ENCODE measurements at regions not wholly inside any gene's neighbourhood (a gene's known extent, or its start where the extent isn't known, plus 50 kb on each side); places are given as distances from the start of the nearest gene placed in this dataset.

DNA sequence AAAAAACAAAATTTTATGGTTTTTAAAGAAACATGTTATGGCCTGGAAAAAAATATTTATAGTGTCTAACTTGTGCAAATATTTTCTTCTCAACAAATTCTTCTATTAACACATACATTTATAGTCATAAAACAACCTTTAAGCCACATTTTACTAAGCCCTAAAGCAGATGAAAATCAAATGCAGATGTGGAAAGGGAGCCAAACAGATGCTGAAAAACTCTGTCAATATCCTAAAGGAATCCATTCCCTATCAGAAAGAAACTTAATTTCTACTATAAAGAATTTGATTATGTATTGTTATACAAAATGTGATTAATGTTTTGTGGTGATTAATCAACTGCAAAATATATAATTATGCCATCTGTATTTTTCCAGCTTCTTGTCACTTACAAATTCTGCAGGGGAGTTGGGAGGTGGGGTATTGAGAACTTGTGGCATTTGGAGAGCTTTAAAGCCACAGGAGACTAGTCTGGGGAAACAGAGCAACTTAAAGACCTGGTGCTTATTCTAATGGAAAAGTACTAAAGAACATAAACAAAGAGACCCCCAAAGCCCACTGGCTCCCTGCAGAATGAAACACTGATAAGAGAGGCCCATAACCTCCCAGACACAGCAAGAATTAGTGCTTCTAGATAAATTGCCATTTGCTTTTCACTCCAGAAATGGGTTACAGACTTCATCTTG is 1721.0 kb upstream of the PIK3C3 start:
- no peak for DNase-seq
- Histone ChIP-seq H3K4me3 (no peak overlapping the region), H3K27me3 (no peaks in the 10 kb centered on the region), H3K27ac (no peak overlapping the region), H3K36me3 (no peaks in the 10 kb centered on the region), H3K9me3 (no peaks in the 10 kb centered on the region), H3K4me1 (no peaks in the 10 kb centered on the region)
- intact Hi-C loops (cut with DNase I) = no loop called here
- TF ChIP-seq, protein P1, sequence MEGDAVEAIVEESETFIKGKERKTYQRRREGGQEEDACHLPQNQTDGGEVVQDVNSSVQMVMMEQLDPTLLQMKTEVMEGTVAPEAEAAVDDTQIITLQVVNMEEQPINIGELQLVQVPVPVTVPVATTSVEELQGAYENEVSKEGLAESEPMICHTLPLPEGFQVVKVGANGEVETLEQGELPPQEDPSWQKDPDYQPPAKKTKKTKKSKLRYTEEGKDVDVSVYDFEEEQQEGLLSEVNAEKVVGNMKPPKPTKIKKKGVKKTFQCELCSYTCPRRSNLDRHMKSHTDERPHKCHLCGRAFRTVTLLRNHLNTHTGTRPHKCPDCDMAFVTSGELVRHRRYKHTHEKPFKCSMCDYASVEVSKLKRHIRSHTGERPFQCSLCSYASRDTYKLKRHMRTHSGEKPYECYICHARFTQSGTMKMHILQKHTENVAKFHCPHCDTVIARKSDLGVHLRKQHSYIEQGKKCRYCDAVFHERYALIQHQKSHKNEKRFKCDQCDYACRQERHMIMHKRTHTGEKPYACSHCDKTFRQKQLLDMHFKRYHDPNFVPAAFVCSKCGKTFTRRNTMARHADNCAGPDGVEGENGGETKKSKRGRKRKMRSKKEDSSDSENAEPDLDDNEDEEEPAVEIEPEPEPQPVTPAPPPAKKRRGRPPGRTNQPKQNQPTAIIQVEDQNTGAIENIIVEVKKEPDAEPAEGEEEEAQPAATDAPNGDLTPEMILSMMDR (IDR thresholded peaks at IDR 0.05) = no peak
- TF ChIP-seq POLR2A (IDR thresholded peaks at IDR 0.05) = no peak
- no peak for ATAC-seq

DNA sequence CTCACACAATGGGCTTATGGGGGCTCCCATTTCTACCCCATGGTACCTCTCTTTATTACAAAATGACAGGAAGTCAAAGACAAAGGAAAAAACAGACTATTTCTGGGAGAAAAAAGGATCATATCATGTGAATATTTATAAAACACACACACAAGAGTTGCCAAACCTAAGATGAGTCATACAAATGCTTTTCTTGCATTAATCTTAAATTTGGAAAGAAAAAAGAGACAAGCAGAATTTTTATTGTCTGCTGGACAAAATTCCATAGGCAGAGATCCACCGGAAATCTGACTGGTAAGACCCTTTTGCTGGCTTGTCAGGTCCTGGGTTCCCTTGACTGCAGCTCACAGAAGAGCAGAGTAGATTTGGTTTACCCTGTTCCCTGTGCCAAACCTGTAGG is 1732.3 kb upstream of the PIK3C3 start:
- Histone ChIP-seq H3K9me3 (no peaks in the 10 kb centered on the region), H3K27ac (no peak overlapping the region), H3K4me3 (no peak overlapping the region), H3K36me3 (no peaks in the 10 kb centered on the region), H3K4me1 (no peaks in the 10 kb centered on the region), H3K27me3 (no peaks in the 10 kb centered on the region)
- DNase-seq (no peak), ATAC-seq (no peak)
- TF ChIP-seq, protein P1 (IDR thresholded peaks at IDR 0.05) = no peak
- TF ChIP-seq POLR2A (IDR thresholded peaks at IDR 0.05) = no peak
- WGBS (ENCODE audit: insufficient coverage, low coverage, low lambda C conversion rate, missing lambda C conversion rate) = 25% methylated on average over 1 of the region's 1 CpG
- intact Hi-C loops (cut with DNase I) = no loop called here

DNA sequence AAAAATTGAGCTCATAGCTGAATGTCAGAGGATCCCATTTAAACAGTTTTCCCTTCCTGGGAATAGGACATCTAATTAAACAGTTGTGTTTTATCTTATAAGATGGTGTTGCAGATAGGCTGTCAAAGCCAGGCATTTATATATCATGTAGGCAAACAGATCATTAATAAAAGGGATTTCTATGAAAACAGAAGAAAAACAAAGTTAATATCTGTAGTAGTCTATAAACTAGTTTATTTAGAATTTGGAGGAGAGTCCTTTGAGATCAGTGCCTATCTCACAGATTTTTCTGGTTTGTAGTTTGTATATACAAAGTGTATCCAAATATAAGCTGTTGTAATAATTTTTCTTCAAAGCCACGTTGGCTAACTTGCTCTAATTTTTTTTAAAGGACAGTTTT is 1738.2 kb upstream of the PIK3C3 start:
- H3K27me3 ChIP-seq = no peaks in the 10 kb centered on the region
- TF ChIP-seq POLR2A (IDR thresholded peaks at IDR 0.05) = no peak
- TF ChIP-seq, protein P1 (IDR thresholded peaks at IDR 0.05) = no peak
- H3K9me3 ChIP-seq = no peaks in the 10 kb centered on the region
- 7% methylated on average over 1 of the region's 1 CpG for WGBS (ENCODE audit: insufficient coverage, low coverage, low lambda C conversion rate, missing lambda C conversion rate)
- no peaks in the 10 kb centered on the region for H3K36me3 ChIP-seq
- no peak overlapping the region for H3K4me3 ChIP-seq
- no peak overlapping the region for H3K27ac ChIP-seq
- no peak for DNase-seq
- no peak for ATAC-seq
- intact Hi-C loops (cut with DNase I) = no loop called here
- no peaks in the 10 kb centered on the region for H3K4me1 ChIP-seq

DNA sequence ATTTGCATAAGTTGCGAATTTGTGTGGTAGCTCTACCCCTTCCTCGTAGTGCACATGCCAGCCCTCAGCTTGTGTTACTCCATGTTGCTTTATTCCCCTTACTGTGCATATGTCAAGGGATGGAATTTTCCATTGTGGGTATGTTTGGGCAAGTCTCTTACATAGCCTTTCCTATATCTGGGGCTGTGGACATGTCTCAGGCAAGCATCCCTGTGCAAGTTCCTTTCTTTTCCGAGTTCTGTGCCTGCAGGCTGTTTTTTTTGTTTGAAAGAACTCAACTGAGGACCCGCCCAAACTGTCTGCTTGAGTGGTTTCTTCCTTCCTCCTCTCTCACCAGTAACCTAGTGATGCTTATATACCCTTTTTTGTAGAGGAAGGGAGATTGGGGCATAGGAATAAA is 1739.1 kb upstream of the PIK3C3 start:
- DNase-seq (no peak), ATAC-seq (no peak)
- 31% methylated on average over 4 of the region's 4 CpGs for WGBS (ENCODE audit: insufficient coverage, low coverage, low lambda C conversion rate, missing lambda C conversion rate)
- H3K27me3 ChIP-seq = no peaks in the 10 kb centered on the region
- no peaks in the 10 kb centered on the region for H3K36me3 ChIP-seq
- H3K27ac ChIP-seq = no peak overlapping the region
- H3K9me3 ChIP-seq = no peaks in the 10 kb centered on the region
- intact Hi-C loops (cut with DNase I) = no loop called here
- TF ChIP-seq, protein P1 (IDR thresholded peaks at IDR 0.05) = no peak
- TF ChIP-seq POLR2A (IDR thresholded peaks at IDR 0.05) = no peak
- no peak overlapping the region for H3K4me3 ChIP-seq
- no peaks in the 10 kb centered on the region for H3K4me1 ChIP-seq

DNA sequence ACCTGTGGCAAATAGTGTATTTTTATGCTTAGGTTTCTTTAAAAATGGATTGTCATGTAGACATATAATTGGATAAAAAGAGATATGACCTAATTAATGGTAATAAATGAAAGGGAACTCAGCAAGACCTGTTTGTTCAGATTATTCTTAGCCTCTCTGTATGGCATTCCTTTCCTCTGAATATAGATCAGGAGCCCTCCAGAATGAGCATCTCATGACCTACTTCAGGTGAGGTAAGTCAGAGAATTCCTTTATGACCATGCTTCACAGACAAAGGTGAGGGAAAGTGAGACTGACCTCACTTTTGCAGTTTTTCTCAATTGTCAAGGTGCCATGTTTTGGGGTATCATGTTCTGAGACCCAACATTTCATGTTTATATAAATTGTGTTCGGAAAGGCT is 1744.3 kb upstream of the PIK3C3 start:
- no peak for DNase-seq
- no peaks in the 10 kb centered on the region for H3K9me3 ChIP-seq
- H3K27me3 ChIP-seq = no peaks in the 10 kb centered on the region
- intact Hi-C loops (cut with DNase I) = no loop called here
- no peaks in the 10 kb centered on the region for H3K36me3 ChIP-seq
- TF ChIP-seq POLR2A (IDR thresholded peaks at IDR 0.05) = no peak
- TF ChIP-seq, protein P1 (IDR thresholded peaks at IDR 0.05) = no peak
- ATAC-seq = no peak
- H3K4me1 ChIP-seq = no peaks in the 10 kb centered on the region
- H3K4me3 ChIP-seq = no peak overlapping the region
- H3K27ac ChIP-seq = no peak overlapping the region
- 26% methylated on average over 1 of the region's 1 CpG for WGBS (ENCODE audit: insufficient coverage, low coverage, low lambda C conversion rate, missing lambda C conversion rate)
